ENCODE measurements at regions not wholly inside any gene's neighbourhood (a gene's known extent, or its start where the extent isn't known, plus 50 kb on each side); places are given as distances from the start of the nearest gene placed in this dataset.

GRCh38 chr7:156504006-156504405, 136.6 kb upstream of the RNF32 start:
- TF ChIP-seq, protein P1, sequence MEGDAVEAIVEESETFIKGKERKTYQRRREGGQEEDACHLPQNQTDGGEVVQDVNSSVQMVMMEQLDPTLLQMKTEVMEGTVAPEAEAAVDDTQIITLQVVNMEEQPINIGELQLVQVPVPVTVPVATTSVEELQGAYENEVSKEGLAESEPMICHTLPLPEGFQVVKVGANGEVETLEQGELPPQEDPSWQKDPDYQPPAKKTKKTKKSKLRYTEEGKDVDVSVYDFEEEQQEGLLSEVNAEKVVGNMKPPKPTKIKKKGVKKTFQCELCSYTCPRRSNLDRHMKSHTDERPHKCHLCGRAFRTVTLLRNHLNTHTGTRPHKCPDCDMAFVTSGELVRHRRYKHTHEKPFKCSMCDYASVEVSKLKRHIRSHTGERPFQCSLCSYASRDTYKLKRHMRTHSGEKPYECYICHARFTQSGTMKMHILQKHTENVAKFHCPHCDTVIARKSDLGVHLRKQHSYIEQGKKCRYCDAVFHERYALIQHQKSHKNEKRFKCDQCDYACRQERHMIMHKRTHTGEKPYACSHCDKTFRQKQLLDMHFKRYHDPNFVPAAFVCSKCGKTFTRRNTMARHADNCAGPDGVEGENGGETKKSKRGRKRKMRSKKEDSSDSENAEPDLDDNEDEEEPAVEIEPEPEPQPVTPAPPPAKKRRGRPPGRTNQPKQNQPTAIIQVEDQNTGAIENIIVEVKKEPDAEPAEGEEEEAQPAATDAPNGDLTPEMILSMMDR (IDR thresholded peaks at IDR 0.05): no peak
- TF ChIP-seq EP300 (IDR thresholded peaks at IDR 0.05): no peak

Data from ovary (tissue), 3 donors.